Epidermal melanocyte (primary cell): ENCODE measurements at regions not wholly inside any gene's neighbourhood (a gene's known extent, or its start where the extent isn't known, plus 50 kb on each side); places are given as distances from the start of the nearest gene placed in this dataset.

Source experiments
- DNase-seq: peaks from one replicate; pipeline ENCODE4 v3.0.0; 2011; ENCODE audit warnings: low spot score; ENCODE audit not compliant: insufficient read length

GRCh38 chr12:39047539-39048262, 142.3 kb upstream of the CPNE8 start:
- DNase-seq = peak; percentile 19

- no peak for DNase-seq
These were observed 139.4 kb upstream of the CPNE8 start for GRCh38 chr12:39044754-39045153.

GRCh38 chr12:39043424-39043822, 138.0 kb upstream of the CPNE8 start:
- DNase-seq = no peak

GRCh38 chr12:39040275-39040674, 134.9 kb upstream of the CPNE8 start:
- DNase-seq = no peak

GRCh38 chr12:39037115-39037514, 131.7 kb upstream of the CPNE8 start:
- no peak for DNase-seq

GRCh38 chr12:39036105-39036504, 130.7 kb upstream of the CPNE8 start:
- no peak for DNase-seq

GRCh38 chr12:39033782-39034181, 128.4 kb upstream of the CPNE8 start:
- DNase-seq = no peak

GRCh38 chr12:39032448-39032847, 127.1 kb upstream of the CPNE8 start:
- DNase-seq = no peak

- DNase-seq = no peak
These were observed 126.6 kb upstream of the CPNE8 start for GRCh38 chr12:39032034-39032433.

- no peak for DNase-seq
These were observed 123.0 kb upstream of the CPNE8 start for GRCh38 chr12:39028382-39028781.

GRCh38 chr12:39012870-39013269, 107.5 kb upstream of the CPNE8 start:
- DNase-seq = no peak

GRCh38 chr12:39011166-39011565, 105.8 kb upstream of the CPNE8 start:
- no peak for DNase-seq

- no peak for DNase-seq
These were observed 105.0 kb upstream of the CPNE8 start for GRCh38 chr12:39010406-39010805.

GRCh38 chr12:39007619-39008018, 102.2 kb upstream of the CPNE8 start:
- DNase-seq = no peak

- DNase-seq = no peak
These were observed 100.9 kb upstream of the CPNE8 start for GRCh38 chr12:39006286-39006685.

GRCh38 chr12:39005671-39006070, 100.3 kb upstream of the CPNE8 start:
- DNase-seq = no peak

- no peak for DNase-seq
These were observed 98.3 kb upstream of the CPNE8 start for GRCh38 chr12:39003541-39004155.

- no peak for DNase-seq
These were observed 95.0 kb upstream of the CPNE8 start for GRCh38 chr12:39000370-39000769.

GRCh38 chr12:38998887-38999482, 93.6 kb upstream of the CPNE8 start:
- DNase-seq = no peak

- no peak for DNase-seq
These were observed 89.9 kb upstream of the CPNE8 start for GRCh38 chr12:38995249-38995648.

- no peak for DNase-seq
These were observed 80.6 kb upstream of the CPNE8 start for GRCh38 chr12:38985961-38986360.

- DNase-seq = no peak
These were observed 79.0 kb upstream of the CPNE8 start for GRCh38 chr12:38984388-38984787.

- DNase-seq = no peak
These were observed 77.8 kb upstream of the CPNE8 start for GRCh38 chr12:38983117-38983571.
